SU-DHL-6 (cell line): ENCODE measurements at regions not wholly inside any gene's neighbourhood (a gene's known extent, or its start where the extent isn't known, plus 50 kb on each side); places are given as distances from the start of the nearest gene placed in this dataset.

Experiments
- EZH2phosphoT487 ChIP-seq: fragments of 200-600 bp; sonication (generic), shearing (Covaris generic); conservative IDR thresholded peaks from 2 replicates; pipeline ENCODE4 v1.6.1; 2018; ENCODE audit warnings: mild to moderate bottlenecking, antibody characterized with exemption, low read length, moderate library complexity, mixed read lengths
- TF ChIP-seq, protein P1 (sequence below): fragments of 200-600 bp; sonication (generic); IDR thresholded peaks from one replicate; pipeline ENCODE4 v1.5.1; 2017; ENCODE audit warnings: antibody characterized with exemption, mild to moderate bottlenecking, low read length, moderate library complexity; ENCODE audit not compliant: insufficient read depth, poor library complexity, severe bottlenecking

DNA sequence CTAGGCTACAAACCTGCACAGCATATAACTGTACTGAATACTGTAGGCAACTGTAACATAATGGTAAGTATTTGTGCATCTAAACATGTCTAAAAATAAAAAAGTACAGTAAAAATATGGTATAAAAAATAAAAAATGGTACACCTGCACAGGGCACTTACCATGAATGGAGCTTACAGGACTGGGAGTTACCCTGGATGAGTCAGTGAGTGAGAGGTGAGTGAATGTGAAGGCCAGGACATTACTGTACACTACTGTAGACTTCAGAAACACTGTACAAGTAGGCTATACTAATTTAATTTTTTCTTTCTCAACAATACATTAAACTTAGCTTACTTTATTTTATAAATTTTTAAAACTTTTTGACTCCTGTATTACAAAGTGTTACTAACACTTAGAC lies 265.3 kb downstream of the KLF13 start:
- TF ChIP-seq, protein P1, sequence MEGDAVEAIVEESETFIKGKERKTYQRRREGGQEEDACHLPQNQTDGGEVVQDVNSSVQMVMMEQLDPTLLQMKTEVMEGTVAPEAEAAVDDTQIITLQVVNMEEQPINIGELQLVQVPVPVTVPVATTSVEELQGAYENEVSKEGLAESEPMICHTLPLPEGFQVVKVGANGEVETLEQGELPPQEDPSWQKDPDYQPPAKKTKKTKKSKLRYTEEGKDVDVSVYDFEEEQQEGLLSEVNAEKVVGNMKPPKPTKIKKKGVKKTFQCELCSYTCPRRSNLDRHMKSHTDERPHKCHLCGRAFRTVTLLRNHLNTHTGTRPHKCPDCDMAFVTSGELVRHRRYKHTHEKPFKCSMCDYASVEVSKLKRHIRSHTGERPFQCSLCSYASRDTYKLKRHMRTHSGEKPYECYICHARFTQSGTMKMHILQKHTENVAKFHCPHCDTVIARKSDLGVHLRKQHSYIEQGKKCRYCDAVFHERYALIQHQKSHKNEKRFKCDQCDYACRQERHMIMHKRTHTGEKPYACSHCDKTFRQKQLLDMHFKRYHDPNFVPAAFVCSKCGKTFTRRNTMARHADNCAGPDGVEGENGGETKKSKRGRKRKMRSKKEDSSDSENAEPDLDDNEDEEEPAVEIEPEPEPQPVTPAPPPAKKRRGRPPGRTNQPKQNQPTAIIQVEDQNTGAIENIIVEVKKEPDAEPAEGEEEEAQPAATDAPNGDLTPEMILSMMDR: no peak
- no peak for TF ChIP-seq EZH2phosphoT487
